Loucy (cell line): ENCODE measurements at regions not wholly inside any gene's neighbourhood (a gene's known extent, or its start where the extent isn't known, plus 50 kb on each side); places are given as distances from the start of the nearest gene placed in this dataset.

Experiments used
- EZH2phosphoT487 ChIP-seq: fragments of 200-600 bp; IDR thresholded peaks from 2 replicates; pipeline ENCODE4 v1.6.1; 2018; ENCODE audit warnings: antibody characterized with exemption, mild to moderate bottlenecking, moderate library complexity, borderline replicate concordance
- TF ChIP-seq, protein P1 (sequence below): fragments of 200-600 bp; sonication (generic); conservative IDR thresholded peaks from 2 replicates; pipeline ENCODE4 v1.5.1; 2014; ENCODE audit warnings: mild to moderate bottlenecking, antibody characterized with exemption, low read length

GRCh38 chr3:72224804-72225509 is 440.0 kb upstream of the PROK2 start:
- TF ChIP-seq, protein P1, sequence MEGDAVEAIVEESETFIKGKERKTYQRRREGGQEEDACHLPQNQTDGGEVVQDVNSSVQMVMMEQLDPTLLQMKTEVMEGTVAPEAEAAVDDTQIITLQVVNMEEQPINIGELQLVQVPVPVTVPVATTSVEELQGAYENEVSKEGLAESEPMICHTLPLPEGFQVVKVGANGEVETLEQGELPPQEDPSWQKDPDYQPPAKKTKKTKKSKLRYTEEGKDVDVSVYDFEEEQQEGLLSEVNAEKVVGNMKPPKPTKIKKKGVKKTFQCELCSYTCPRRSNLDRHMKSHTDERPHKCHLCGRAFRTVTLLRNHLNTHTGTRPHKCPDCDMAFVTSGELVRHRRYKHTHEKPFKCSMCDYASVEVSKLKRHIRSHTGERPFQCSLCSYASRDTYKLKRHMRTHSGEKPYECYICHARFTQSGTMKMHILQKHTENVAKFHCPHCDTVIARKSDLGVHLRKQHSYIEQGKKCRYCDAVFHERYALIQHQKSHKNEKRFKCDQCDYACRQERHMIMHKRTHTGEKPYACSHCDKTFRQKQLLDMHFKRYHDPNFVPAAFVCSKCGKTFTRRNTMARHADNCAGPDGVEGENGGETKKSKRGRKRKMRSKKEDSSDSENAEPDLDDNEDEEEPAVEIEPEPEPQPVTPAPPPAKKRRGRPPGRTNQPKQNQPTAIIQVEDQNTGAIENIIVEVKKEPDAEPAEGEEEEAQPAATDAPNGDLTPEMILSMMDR, result no peak
- TF ChIP-seq EZH2phosphoT487, result no peak
